Brain microvascular endothelial cell (primary cell): ENCODE measurements at regions not wholly inside any gene's neighbourhood (a gene's known extent, or its start where the extent isn't known, plus 50 kb on each side); places are given as distances from the start of the nearest gene placed in this dataset.

Source experiments
- DNase-seq: peaks from one replicate; pipeline ENCODE4 v3.0.0-alpha.2; 2020
- H3K27ac ChIP-seq: fragments of 250-450 bp; sonication (Bioruptor Pico); 2 replicates; pipeline ENCODE4 v1.5.1; 2020; ENCODE audit warnings: mild to moderate bottlenecking, moderate library complexity
- H3K27me3 ChIP-seq: fragments of 250-450 bp; sonication (Bioruptor Pico); replicated peaks from 2 replicates; pipeline ENCODE4 v1.5.1; 2020; ENCODE audit warnings: mild to moderate bottlenecking
- H3K36me3 ChIP-seq: fragments of 250-450 bp; sonication (Bioruptor Pico); replicated peaks from 2 replicates; pipeline ENCODE4 v1.5.1; 2020; ENCODE audit warnings: mild to moderate bottlenecking
- H3K4me3 ChIP-seq: 2 replicates; pipeline ENCODE4 v1.5.1; 2011; ENCODE audit warnings: low read depth, mild to moderate bottlenecking, control low read depth, low read length, moderate library complexity
- CTCF ChIP-seq: IDR thresholded peaks from 2 replicates; pipeline ENCODE4 v1.5.1; 2011; ENCODE audit warnings: low read depth, mild to moderate bottlenecking, moderate library complexity, low read length, control low read depth, inconsistent platforms; ENCODE audit errors: missing control alignments
- in situ Hi-C: cut with HindIII; loops from 2 replicates; pipeline ENCODE4 v1.10.0; 2017; ENCODE audit warnings: low sequenced_read_pairs, low pct_ligation_motif_present

DNA sequence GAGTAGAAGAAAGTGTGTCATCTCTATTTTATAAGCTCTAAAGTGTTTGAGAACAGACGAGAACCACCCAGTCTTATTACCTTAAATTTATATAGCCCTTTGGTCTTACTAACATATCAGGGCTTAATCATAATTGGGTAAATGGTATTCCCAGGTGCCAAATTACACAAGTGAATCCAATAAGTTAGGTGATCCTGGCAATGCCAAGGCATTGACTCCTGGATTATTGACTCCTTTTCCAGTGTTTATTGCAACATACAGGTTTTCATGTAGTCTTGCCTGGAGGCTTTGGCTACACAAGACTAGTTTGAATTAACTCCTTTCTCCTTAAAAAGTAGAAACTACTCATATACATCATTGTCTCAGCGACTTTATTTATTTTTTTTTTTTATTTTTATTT, 59.7 kb upstream of the MAPRE2 start:
- no peaks in the 10 kb centered on the region for H3K27me3 ChIP-seq
- in situ Hi-C loops, result no loop called here
- H3K36me3 ChIP-seq, result no peaks in the 10 kb centered on the region
- DNase-seq, result no peak
- no peak for TF ChIP-seq CTCF
- H3K4me3 ChIP-seq, result no peak overlapping the region
- no peak overlapping the region for H3K27ac ChIP-seq

GRCh38 chr18:34985963-34986362, 55.2 kb upstream of the MAPRE2 start:
- H3K27me3 ChIP-seq, result no peaks in the 10 kb centered on the region
- in situ Hi-C loops, result no loop called here
- no peak for TF ChIP-seq CTCF
- no peak overlapping the region for H3K27ac ChIP-seq
- no peak overlapping the region for H3K4me3 ChIP-seq
- DNase-seq, result no peak
- H3K36me3 ChIP-seq, result no peaks in the 10 kb centered on the region

GRCh38 chr18:34990597-34990996, 50.6 kb upstream of the MAPRE2 start:
- Histone ChIP-seq H3K27ac (no peak overlapping the region), H3K27me3 (no peaks in the 10 kb centered on the region), H3K4me3 (no peak overlapping the region), H3K36me3 (no peaks in the 10 kb centered on the region)
- in situ Hi-C loops, result no loop called here
- TF ChIP-seq CTCF, result no peak
- peak; percentile 45 for DNase-seq

GRCh38 chr18:34991152-34991551, 50.1 kb upstream of the MAPRE2 start:
- Histone ChIP-seq H3K4me3 (no peak overlapping the region), H3K27me3 (no peaks in the 10 kb centered on the region), H3K27ac (no peak overlapping the region), H3K36me3 (no peaks in the 10 kb centered on the region)
- no peak for TF ChIP-seq CTCF
- DNase-seq, result no peak
- in situ Hi-C loops, result no loop called here
